GM10266 (cell line): ENCODE measurements at regions not wholly inside any gene's neighbourhood (a gene's known extent, or its start where the extent isn't known, plus 50 kb on each side); places are given as distances from the start of the nearest gene placed in this dataset.
"Not testable (repeated sequence)": the region's sequence is repeated elsewhere in the genome, so short reads cannot be mapped to it uniquely, and the experiment has no call there.

Experiments
- DNase-seq: peaks from one replicate; pipeline ENCODE4 v3.0.0; 2012; ENCODE audit errors: extremely low spot score
- CTCF ChIP-seq: IDR thresholded peaks from 2 replicates; pipeline ENCODE4 v1.5.1; 2012; ENCODE audit warnings: mild to moderate bottlenecking, low read depth; ENCODE audit not compliant: control insufficient read depth, insufficient read depth; ENCODE audit errors: missing control alignments

GRCh38 chr4:71214578-71214977, 124.2 kb upstream of the SLC4A4 start:
- TF ChIP-seq CTCF = no peak
- no peak for DNase-seq

- no peak for TF ChIP-seq CTCF
- no peak for DNase-seq
Observed at GRCh38 chr4:71216316-71216959, 122.4 kb upstream of the SLC4A4 start.

- no peak for TF ChIP-seq CTCF
- no peak for DNase-seq
Observed at GRCh38 chr4:71217688-71218087, 121.1 kb upstream of the SLC4A4 start.

- DNase-seq = not testable (repeated sequence)
Observed at GRCh38 chr4:71220848-71221247, 118.0 kb upstream of the SLC4A4 start.

GRCh38 chr4:71221510-71222466, 117.0 kb upstream of the SLC4A4 start:
- no peak for DNase-seq
- TF ChIP-seq CTCF = no peak

- DNase-seq = no peak
- TF ChIP-seq CTCF = no peak
Observed at GRCh38 chr4:71222661-71223060, 116.2 kb upstream of the SLC4A4 start.

- DNase-seq = peak; percentile 34
- peak; percentile 70 for TF ChIP-seq CTCF
Observed at GRCh38 chr4:71229477-71230270, 109.1 kb upstream of the SLC4A4 start.
